ENCODE measurements at regions not wholly inside any gene's neighbourhood (a gene's known extent, or its start where the extent isn't known, plus 50 kb on each side); places are given as distances from the start of the nearest gene placed in this dataset.

DNA sequence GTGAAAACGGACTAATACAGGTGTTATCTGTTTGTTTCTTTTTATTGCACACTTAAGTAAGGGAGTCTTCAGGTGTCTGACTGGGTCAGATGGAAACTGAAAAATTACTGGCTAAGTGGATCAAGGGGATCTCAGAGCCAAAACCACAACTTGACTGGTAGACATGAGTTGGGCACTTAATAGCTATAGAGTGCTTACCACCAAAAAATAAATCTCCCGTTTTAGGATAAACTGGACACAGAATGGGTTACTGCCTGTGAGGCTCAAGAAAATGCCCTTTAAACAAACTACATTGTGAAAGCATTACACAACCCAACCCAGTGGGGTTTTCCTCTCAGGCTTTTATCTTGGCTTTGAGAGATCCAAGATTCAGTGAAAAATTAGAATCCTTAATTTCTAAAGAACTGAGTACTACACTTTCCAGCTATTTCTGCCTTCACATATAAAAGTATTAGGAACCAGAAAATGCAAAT lies 134.0 kb upstream of the LYPLAL1 start (continued):
- TF ChIP-seq IRF3 (IDR thresholded peaks at IDR 0.05) (no peak), PML (IDR thresholded peaks at IDR 0.05; ENCODE audit: low read length) (no peak), POLR2AphosphoS2 (IDR thresholded peaks at IDR 0.05; ENCODE audit: low read depth, low read length) (no peak), CREM (IDR thresholded peaks at IDR 0.05; ENCODE audit: low read depth) (no peak), POLR2A (IDR thresholded peaks at IDR 0.05; ENCODE audit: low read depth, low read length) (no peak), JUND (IDR thresholded peaks at IDR 0.05; ENCODE audit: low read depth, low read length) (no peak)
- TF ChIP-seq, protein P1, sequence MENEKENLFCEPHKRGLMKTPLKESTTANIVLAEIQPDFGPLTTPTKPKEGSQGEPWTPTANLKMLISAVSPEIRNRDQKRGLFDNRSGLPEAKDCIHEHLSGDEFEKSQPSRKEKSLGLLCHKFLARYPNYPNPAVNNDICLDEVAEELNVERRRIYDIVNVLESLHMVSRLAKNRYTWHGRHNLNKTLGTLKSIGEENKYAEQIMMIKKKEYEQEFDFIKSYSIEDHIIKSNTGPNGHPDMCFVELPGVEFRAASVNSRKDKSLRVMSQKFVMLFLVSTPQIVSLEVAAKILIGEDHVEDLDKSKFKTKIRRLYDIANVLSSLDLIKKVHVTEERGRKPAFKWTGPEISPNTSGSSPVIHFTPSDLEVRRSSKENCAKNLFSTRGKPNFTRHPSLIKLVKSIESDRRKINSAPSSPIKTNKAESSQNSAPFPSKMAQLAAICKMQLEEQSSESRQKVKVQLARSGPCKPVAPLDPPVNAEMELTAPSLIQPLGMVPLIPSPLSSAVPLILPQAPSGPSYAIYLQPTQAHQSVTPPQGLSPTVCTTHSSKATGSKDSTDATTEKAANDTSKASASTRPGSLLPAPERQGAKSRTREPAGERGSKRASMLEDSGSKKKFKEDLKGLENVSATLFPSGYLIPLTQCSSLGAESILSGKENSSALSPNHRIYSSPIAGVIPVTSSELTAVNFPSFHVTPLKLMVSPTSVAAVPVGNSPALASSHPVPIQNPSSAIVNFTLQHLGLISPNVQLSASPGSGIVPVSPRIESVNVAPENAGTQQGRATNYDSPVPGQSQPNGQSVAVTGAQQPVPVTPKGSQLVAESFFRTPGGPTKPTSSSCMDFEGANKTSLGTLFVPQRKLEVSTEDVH (IDR thresholded peaks at IDR 0.05; ENCODE audit: low read depth, partially characterized antibody): no peak
- TF ChIP-seq, protein P2, sequence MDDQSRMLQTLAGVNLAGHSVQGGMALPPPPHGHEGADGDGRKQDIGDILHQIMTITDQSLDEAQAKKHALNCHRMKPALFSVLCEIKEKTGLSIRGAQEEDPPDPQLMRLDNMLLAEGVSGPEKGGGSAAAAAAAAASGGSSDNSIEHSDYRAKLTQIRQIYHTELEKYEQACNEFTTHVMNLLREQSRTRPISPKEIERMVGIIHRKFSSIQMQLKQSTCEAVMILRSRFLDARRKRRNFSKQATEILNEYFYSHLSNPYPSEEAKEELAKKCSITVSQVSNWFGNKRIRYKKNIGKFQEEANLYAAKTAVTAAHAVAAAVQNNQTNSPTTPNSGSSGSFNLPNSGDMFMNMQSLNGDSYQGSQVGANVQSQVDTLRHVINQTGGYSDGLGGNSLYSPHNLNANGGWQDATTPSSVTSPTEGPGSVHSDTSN (IDR thresholded peaks at IDR 0.05; ENCODE audit: insufficient replicate concordance, low read depth, low read length): no peak
- TF ChIP-seq, protein P3, sequence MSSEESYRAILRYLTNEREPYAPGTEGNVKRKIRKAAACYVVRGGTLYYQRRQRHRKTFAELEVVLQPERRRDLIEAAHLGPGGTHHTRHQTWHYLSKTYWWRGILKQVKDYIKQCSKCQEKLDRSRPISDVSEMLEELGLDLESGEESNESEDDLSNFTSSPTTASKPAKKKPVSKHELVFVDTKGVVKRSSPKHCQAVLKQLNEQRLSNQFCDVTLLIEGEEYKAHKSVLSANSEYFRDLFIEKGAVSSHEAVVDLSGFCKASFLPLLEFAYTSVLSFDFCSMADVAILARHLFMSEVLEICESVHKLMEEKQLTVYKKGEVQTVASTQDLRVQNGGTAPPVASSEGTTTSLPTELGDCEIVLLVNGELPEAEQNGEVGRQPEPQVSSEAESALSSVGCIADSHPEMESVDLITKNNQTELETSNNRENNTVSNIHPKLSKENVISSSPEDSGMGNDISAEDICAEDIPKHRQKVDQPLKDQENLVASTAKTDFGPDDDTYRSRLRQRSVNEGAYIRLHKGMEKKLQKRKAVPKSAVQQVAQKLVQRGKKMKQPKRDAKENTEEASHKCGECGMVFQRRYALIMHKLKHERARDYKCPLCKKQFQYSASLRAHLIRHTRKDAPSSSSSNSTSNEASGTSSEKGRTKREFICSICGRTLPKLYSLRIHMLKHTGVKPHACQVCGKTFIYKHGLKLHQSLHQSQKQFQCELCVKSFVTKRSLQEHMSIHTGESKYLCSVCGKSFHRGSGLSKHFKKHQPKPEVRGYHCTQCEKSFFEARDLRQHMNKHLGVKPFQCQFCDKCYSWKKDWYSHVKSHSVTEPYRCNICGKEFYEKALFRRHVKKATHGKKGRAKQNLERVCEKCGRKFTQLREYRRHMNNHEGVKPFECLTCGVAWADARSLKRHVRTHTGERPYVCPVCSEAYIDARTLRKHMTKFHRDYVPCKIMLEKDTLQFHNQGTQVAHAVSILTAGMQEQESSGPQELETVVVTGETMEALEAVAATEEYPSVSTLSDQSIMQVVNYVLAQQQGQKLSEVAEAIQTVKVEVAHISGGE (CRISPR knock-in tag; IDR thresholded peaks at IDR 0.05): no peak

All from GM12878 (cell line).